ENCODE measurements at regions not wholly inside any gene's neighbourhood (a gene's known extent, or its start where the extent isn't known, plus 50 kb on each side); places are given as distances from the start of the nearest gene placed in this dataset.

GRCh38 chr14:98227000-98227726 is 1044.8 kb downstream of the BCL11B start:
- TF ChIP-seq, protein P1, sequence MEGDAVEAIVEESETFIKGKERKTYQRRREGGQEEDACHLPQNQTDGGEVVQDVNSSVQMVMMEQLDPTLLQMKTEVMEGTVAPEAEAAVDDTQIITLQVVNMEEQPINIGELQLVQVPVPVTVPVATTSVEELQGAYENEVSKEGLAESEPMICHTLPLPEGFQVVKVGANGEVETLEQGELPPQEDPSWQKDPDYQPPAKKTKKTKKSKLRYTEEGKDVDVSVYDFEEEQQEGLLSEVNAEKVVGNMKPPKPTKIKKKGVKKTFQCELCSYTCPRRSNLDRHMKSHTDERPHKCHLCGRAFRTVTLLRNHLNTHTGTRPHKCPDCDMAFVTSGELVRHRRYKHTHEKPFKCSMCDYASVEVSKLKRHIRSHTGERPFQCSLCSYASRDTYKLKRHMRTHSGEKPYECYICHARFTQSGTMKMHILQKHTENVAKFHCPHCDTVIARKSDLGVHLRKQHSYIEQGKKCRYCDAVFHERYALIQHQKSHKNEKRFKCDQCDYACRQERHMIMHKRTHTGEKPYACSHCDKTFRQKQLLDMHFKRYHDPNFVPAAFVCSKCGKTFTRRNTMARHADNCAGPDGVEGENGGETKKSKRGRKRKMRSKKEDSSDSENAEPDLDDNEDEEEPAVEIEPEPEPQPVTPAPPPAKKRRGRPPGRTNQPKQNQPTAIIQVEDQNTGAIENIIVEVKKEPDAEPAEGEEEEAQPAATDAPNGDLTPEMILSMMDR (IDR thresholded peaks at IDR 0.05) = no peak
- no peak for TF ChIP-seq POLR2AphosphoS5 (IDR thresholded peaks at IDR 0.05)
- TF ChIP-seq POLR2A (IDR thresholded peaks at IDR 0.05) = no peak

All from prostate gland (tissue), 2 donors.